Tibial nerve (tissue), 4 donors: ENCODE measurements at regions not wholly inside any gene's neighbourhood (a gene's known extent, or its start where the extent isn't known, plus 50 kb on each side); places are given as distances from the start of the nearest gene placed in this dataset.

Source experiments
- DNase-seq, 2 donors: peaks; one replicate each; pipeline ENCODE4 v3.0.0-alpha.2; 2019; ENCODE audit warnings: low spot score in 2 of 2
- H3K27ac ChIP-seq, 4 donors: fragments of 200-600 bp; sonication (generic) in 3 of 4; one replicate each; pipeline ENCODE4 v1.5.1; 2017 to 2019; ENCODE audit warnings: mild to moderate bottlenecking in 1 of 4
- H3K27me3 ChIP-seq, 2 donors: fragments of 200-600 bp; sonication (generic) in 1 of 2; one replicate each; pipeline versions ENCODE4 v1.5.1 to v1.6.0; 2017 to 2019
- H3K36me3 ChIP-seq, 3 donors: fragments of 200-600 bp; sonication (generic); one replicate each; pipeline ENCODE4 v1.5.1; 2018 to 2019
- H3K4me1 ChIP-seq, 4 donors: fragments of 200-600 bp; sonication (generic) in 3 of 4; one replicate each; pipeline ENCODE4 v1.5.1; 2017 to 2019
- H3K4me3 ChIP-seq, 4 donors: fragments of 200-600 bp; sonication (generic) in 3 of 4; one replicate each; pipeline ENCODE4 v1.5.1; 2017 to 2019; ENCODE audit warnings: mild to moderate bottlenecking in 1 of 4, moderate library complexity in 1 of 4
- H3K9me3 ChIP-seq, 4 donors: fragments of 200-600 bp; sonication (generic) in 3 of 4; one replicate each; pipeline ENCODE4 v1.5.1; 2017 to 2019
- CTCF ChIP-seq, 5 experiments: fragments of 200-600 bp in 3 of 5; fragments of 450-650 bp in 2 of 5; sonication (generic) in 3 of 5; IDR thresholded peaks; one replicate each; pipeline ENCODE4 v1.5.1; 2016 to 2019; ENCODE audit warnings: antibody characterized with exemption in 5 of 5, mild to moderate bottlenecking in 3 of 5, moderate library complexity in 2 of 5
- EP300 ChIP-seq, 2 donors: sonication (generic); formaldehyde crosslinking; IDR thresholded peaks; one replicate each; pipeline ENCODE4 v1.6.1; 2017; ENCODE audit warnings: antibody characterized with exemption in 2 of 2, mild to moderate bottlenecking in 1 of 2
- POLR2A ChIP-seq, 2 donors: fragments of 450-650 bp; IDR thresholded peaks; one replicate each; pipeline ENCODE4 v1.6.1; 2017; ENCODE audit warnings: antibody characterized with exemption in 2 of 2, mild to moderate bottlenecking in 2 of 2, moderate library complexity in 2 of 2
- WGBS, 2 donors: methylation state at CpG; one replicate each; pipeline ENCODE4 v1.1.5; 2018; 5-methylcytosine and 5-hydroxymethylcytosine counted together

GRCh38 chr7:35513195-35513594 is 181.7 kb downstream of the HERPUD2 start:
- TF ChIP-seq CTCF (IDR thresholded peaks at IDR 0.05) (no peak), EP300 (IDR thresholded peaks at IDR 0.05) (no peak), POLR2A (IDR thresholded peaks at IDR 0.05) (no peak)
- no peaks in the 10 kb centered on the region for H3K27me3 ChIP-seq
- no peaks in the 10 kb centered on the region for H3K9me3 ChIP-seq
- H3K4me1 ChIP-seq = peaks cover 0 to 4% (median 0%) of the 10 kb centered on the region in 4 donors
- no peak for DNase-seq
- no peak overlapping the region for H3K4me3 ChIP-seq
- 50 to 53% methylated on average over 5 of the region's 5 CpGs for WGBS, 2 donors
- H3K36me3 ChIP-seq = no peaks in the 10 kb centered on the region
- H3K27ac ChIP-seq = no peak overlapping the region

DNA sequence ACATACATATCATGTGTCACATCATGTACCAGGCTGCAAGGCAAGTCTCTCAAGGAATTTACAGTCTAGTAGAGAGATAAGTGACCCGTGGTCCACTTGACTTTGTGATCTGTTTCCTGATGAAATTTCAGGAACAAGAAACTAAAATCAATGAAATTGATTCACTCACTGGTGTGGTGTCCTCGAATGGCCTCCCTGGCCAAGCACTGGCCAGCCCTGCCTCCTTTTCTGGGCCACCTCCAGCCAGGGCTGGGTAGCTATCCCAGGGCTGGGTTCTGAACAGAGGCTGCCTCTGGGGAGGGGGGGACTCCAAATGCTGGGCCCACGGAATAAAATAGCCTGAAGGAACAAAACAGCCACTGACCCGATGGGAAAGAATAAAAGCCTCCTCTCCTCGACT is 182.2 kb downstream of the HERPUD2 start:
- H3K9me3 ChIP-seq = no peaks in the 10 kb centered on the region
- H3K36me3 ChIP-seq = no peaks in the 10 kb centered on the region
- no peaks in the 10 kb centered on the region for H3K27me3 ChIP-seq
- no peak for TF ChIP-seq POLR2A (IDR thresholded peaks at IDR 0.05)
- no peak for TF ChIP-seq EP300 (IDR thresholded peaks at IDR 0.05)
- no peak for TF ChIP-seq CTCF (IDR thresholded peaks at IDR 0.05)
- H3K4me1 ChIP-seq = peaks cover 0 to 4% (median 0%) of the 10 kb centered on the region in 4 donors
- no peak for DNase-seq
- no peak overlapping the region for H3K4me3 ChIP-seq
- 32 to 35% methylated on average over 5 of the region's 5 CpGs for WGBS, 2 donors
- no peak overlapping the region for H3K27ac ChIP-seq

GRCh38 chr7:35508623-35509400 is 186.1 kb downstream of the HERPUD2 start:
- Histone ChIP-seq H3K4me3 (no peak overlapping the region), H3K9me3 (no peaks in the 10 kb centered on the region), H3K27me3 (no peaks in the 10 kb centered on the region), H3K36me3 (no peaks in the 10 kb centered on the region), H3K27ac (no peak overlapping the region), H3K4me1 (peaks cover 0 to 4% (median 0%) of the 10 kb centered on the region in 4 donors)
- TF ChIP-seq EP300 (IDR thresholded peaks at IDR 0.05) (no peak), POLR2A (IDR thresholded peaks at IDR 0.05) (no peak), CTCF (IDR thresholded peaks at IDR 0.05) (no peak)
- DNase-seq = no peak
- WGBS, 2 donors = 59 to 66% methylated on average over 3 of the region's 3 CpGs

DNA sequence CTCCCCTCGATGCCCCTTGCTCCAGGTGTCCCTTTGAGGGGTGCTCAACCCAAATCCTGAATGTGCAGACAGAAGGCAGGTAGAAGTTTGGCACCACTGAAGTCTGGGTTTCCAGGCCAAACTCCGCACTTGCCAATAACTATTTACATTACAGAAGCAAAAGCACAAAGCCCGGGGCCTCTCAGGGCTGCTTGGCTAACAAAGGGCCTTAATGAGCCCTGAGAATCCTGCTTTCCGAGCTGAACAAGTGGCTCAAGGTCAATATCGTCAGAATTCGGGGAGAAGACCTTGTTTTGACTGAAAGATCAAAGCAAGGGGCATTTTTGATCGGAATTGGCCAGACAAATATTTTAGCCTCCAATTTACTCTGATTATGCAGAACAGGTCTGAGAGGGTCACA is 189.9 kb downstream of the HERPUD2 start:
- WGBS, 2 donors = 61 to 70% methylated on average over 7 of the region's 7 CpGs
- DNase-seq = no peak
- Histone ChIP-seq H3K4me3 (no peak overlapping the region), H3K4me1 (no peaks in the 10 kb centered on the region), H3K27ac (no peak overlapping the region), H3K9me3 (no peaks in the 10 kb centered on the region), H3K36me3 (no peaks in the 10 kb centered on the region), H3K27me3 (no peaks in the 10 kb centered on the region)
- TF ChIP-seq POLR2A (IDR thresholded peaks at IDR 0.05) (no peak), CTCF (IDR thresholded peaks at IDR 0.05) (no peak), EP300 (IDR thresholded peaks at IDR 0.05) (no peak)

GRCh38 chr7:35504365-35504764 is 190.6 kb downstream of the HERPUD2 start:
- 91 to 94% methylated on average over 5 of the region's 5 CpGs for WGBS, 2 donors
- no peak for TF ChIP-seq CTCF (IDR thresholded peaks at IDR 0.05)
- no peak for TF ChIP-seq POLR2A (IDR thresholded peaks at IDR 0.05)
- TF ChIP-seq EP300 (IDR thresholded peaks at IDR 0.05) = no peak
- Histone ChIP-seq H3K27ac (no peak overlapping the region), H3K36me3 (no peaks in the 10 kb centered on the region), H3K4me1 (no peaks in the 10 kb centered on the region), H3K27me3 (no peaks in the 10 kb centered on the region), H3K4me3 (no peak overlapping the region), H3K9me3 (no peaks in the 10 kb centered on the region)
- DNase-seq = no peak
